ENCODE measurements at regions not wholly inside any gene's neighbourhood (a gene's known extent, or its start where the extent isn't known, plus 50 kb on each side); places are given as distances from the start of the nearest gene placed in this dataset.

- TF ChIP-seq POLR2A (IDR thresholded peaks at IDR 0.05), result no peak
- Histone ChIP-seq H3K4me3 (no peak overlapping the region), H3K27ac (no peak overlapping the region), H3K36me3 (no peaks in the 10 kb centered on the region), H3K9me3 (peaks cover 0 to 3% of the 10 kb centered on the region in 2 donors), H3K27me3 (no peaks in the 10 kb centered on the region), H3K4me1 (no peaks in the 10 kb centered on the region)
- no peak for DNase-seq
- intact Hi-C loops (cut with DNase I; ENCODE audit: low total_unique reads), result no loop called here
Observed at GRCh38 chr16:51507286-51507685, 356.2 kb upstream of the SALL1 start.

DNA sequence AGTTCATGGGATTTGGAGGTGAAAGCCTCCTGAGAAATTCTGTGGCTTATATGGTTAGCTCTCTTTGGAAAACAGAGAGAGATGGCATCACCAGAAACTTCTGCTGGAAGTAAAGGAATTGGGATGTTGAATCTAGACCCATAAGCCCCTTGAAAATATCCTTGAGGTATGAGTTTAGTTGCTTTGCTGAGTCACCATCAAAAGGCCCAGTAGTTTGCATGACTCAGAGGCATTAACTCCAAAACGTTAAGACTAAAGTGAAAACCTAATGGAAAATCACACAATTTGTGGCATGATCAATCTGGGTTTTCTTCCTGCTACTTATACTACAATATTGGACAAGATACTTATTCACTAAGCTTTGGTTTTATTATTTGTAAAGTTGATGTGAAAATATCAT, 349.2 kb upstream of the SALL1 start:
- H3K4me1 ChIP-seq, result no peaks in the 10 kb centered on the region
- DNase-seq, result no peak
- intact Hi-C loops (cut with DNase I; ENCODE audit: low total_unique reads), result no loop called here
- TF ChIP-seq POLR2A (IDR thresholded peaks at IDR 0.05) (no peak), CTCF (IDR thresholded peaks at IDR 0.05) (no peak)
- no peaks in the 10 kb centered on the region for H3K36me3 ChIP-seq
- no peak overlapping the region for H3K27ac ChIP-seq
- H3K4me3 ChIP-seq, result no peak overlapping the region
- H3K9me3 ChIP-seq, result no peaks in the 10 kb centered on the region
- H3K27me3 ChIP-seq, result no peaks in the 10 kb centered on the region

DNA sequence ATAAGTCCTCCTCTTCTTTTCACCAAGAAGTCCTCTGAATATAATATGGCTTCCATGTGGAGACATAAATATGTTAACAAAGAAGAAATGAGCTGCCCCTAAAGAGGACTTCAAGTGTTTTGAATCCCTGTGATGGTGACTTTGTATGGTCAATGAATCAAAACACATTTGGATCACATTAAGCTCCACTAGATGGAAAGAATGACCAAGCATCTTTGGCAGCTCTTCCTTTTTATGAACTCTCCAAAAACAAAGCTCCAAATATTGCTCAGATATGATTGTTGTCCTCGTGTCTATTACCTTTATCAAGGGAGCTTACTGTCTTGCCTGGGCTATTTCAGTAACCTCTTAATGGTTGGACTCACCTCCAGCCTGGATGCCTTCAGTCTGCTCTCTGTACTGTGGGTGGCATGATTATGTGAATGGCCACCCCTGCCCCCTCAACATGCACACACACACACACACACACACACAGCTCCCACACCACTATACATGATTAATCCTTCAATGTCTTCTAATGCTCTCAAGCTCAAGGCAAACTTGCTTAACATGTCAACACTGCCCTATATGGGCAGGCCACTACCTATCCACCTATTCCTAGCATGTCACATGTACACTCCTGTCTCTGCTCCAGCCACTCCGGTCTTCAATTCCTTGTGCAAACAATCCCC, 346.6 kb upstream of the SALL1 start:
- Histone ChIP-seq H3K27ac (no peak overlapping the region), H3K4me1 (no peaks in the 10 kb centered on the region), H3K4me3 (no peak overlapping the region), H3K27me3 (no peaks in the 10 kb centered on the region), H3K36me3 (no peaks in the 10 kb centered on the region), H3K9me3 (no peaks in the 10 kb centered on the region)
- TF ChIP-seq CTCF (IDR thresholded peaks at IDR 0.05), result no peak
- TF ChIP-seq POLR2A (IDR thresholded peaks at IDR 0.05), result no peak
- no peak for DNase-seq
- intact Hi-C loops (cut with DNase I; ENCODE audit: low total_unique reads), result no loop called here

- Histone ChIP-seq H3K27ac (no peak overlapping the region), H3K9me3 (no peaks in the 10 kb centered on the region), H3K27me3 (no peaks in the 10 kb centered on the region), H3K36me3 (no peaks in the 10 kb centered on the region), H3K4me1 (no peaks in the 10 kb centered on the region), H3K4me3 (no peak overlapping the region)
- intact Hi-C loops (cut with DNase I; ENCODE audit: low total_unique reads), result no loop called here
- DNase-seq, result no peak
- no peak for TF ChIP-seq POLR2A (IDR thresholded peaks at IDR 0.05)
- TF ChIP-seq CTCF (IDR thresholded peaks at IDR 0.05), result no peak
Observed at GRCh38 chr16:51490866-51491265, 339.8 kb upstream of the SALL1 start.

DNA sequence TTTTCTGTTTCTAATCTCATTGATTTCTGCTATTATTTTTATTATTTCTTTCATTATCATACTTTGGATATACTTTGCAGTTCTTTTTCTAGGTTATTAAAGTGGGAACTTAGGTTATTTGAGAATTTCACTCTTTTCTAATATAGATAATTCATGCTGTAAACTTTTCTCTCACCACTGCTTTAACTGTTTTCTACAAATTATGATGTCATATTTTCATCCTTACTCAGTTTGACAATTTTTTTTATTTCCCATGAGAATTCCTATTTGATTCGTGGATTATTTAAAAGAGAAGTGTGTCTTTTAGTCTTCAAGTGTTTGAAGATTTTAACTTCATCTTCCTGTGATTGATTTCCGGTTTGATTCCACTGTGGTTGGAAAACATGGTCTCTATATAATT, 336.8 kb upstream of the SALL1 start:
- H3K9me3 ChIP-seq, result peaks cover 0 to 3% of the 10 kb centered on the region in 2 donors
- DNase-seq, result no peak
- no peaks in the 10 kb centered on the region for H3K27me3 ChIP-seq
- no peak overlapping the region for H3K4me3 ChIP-seq
- intact Hi-C loops (cut with DNase I; ENCODE audit: low total_unique reads), result no loop called here
- H3K36me3 ChIP-seq, result no peaks in the 10 kb centered on the region
- TF ChIP-seq CTCF (IDR thresholded peaks at IDR 0.05), result no peak
- no peak for TF ChIP-seq POLR2A (IDR thresholded peaks at IDR 0.05)
- no peaks in the 10 kb centered on the region for H3K4me1 ChIP-seq
- H3K27ac ChIP-seq, result no peak overlapping the region

All from uterus (tissue), 3 donors.